AG04450 (cell line): ENCODE measurements at regions not wholly inside any gene's neighbourhood (a gene's known extent, or its start where the extent isn't known, plus 50 kb on each side); places are given as distances from the start of the nearest gene placed in this dataset.

Experiments
- CTCF ChIA-PET: fragments of 300-600, 350-600 bp; formaldehyde crosslinking; extraction: SDS; loops from one replicate; lab custom pipeline; 2022; ENCODE audit warnings: antibody characterized with exemption, inconsistent platforms; lab: Charles Lee
- POLR2A ChIA-PET: fragments of 350-600 bp; formaldehyde crosslinking; extraction: SDS; loops from one replicate; lab custom pipeline; 2021; ENCODE audit warnings: antibody characterized with exemption, inconsistent platforms; lab: Yijun Ruan, JAX
- DNase-seq: peaks from one replicate; pipeline ENCODE4 v3.0.0-alpha.2; 2011; ENCODE audit warnings: low read depth, low spot score
- H3K27ac ChIP-seq: one replicate; pipeline ENCODE4 v1.5.1; 2012; ENCODE audit warnings: low read depth, low read length, control low read depth
- H3K27me3 ChIP-seq: one replicate; pipeline ENCODE4 v1.6.0; 2012; ENCODE audit warnings: low read length; ENCODE audit not compliant: control insufficient read depth, insufficient read depth
- H3K4me3 ChIP-seq: 2 replicates; pipeline ENCODE4 v1.5.1; 2011; ENCODE audit warnings: mild to moderate bottlenecking, low read depth, low read length, control low read depth
- H3K9me3 ChIP-seq: 2 replicates; pipeline ENCODE4 v1.5.1; 2012; ENCODE audit warnings: low read length; ENCODE audit not compliant: control insufficient read depth, insufficient read depth
- TF ChIP-seq, protein P1 (sequence below): IDR thresholded peaks from 2 replicates; pipeline ENCODE4 v1.5.1; 2011; ENCODE audit warnings: low read depth, low read length, control low read depth, inconsistent platforms

DNA sequence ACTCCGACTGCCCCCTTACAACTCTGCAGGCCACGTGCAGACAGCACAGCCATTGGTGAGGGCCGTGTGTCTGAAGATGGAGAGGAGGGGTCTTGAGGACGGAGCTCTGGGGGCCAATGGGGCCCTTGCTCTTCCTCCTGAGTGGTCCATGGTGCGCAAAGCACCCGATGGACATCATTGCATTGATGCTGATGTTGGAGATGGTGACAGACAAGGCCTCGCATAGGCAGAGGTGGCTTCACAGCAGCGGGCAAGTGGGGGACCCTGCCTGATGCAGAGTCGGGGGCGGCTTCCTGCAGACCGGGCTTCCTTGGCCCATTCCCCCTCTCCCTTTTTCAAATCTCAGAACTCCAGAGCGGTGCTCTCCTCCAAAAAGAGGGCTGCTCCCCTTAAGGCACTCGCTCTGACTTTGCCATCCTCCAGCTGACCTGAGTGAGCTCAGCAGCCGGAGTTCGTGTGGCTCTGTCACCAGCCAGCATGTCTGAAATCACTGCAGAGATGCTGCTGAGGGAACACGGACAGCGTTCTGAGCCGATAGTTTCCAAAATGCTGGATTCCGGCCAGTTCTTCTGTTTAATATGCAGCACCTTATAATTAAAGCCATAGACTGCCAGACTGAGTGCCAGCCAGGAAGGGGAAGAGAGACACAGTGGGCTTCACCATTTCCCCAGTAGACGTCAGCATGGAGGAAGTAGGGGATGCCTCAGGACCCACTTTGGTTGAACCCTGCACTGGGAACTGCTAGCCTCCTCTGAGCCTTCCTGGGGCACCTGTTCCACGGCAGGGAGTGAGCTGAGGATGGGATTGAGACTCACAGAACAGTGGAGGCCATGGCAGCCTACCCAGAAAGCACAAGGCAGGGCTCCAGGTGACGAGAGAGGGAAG lies 278.2 kb downstream of the BRD1 start:
- DNase-seq = no peak
- Histone ChIP-seq H3K4me3 (no peak overlapping the region), H3K27me3 (no peaks in the 10 kb centered on the region), H3K27ac (no peak overlapping the region), H3K9me3 (peaks cover 91% of the 10 kb centered on the region)
- POLR2A ChIA-PET = no interaction called here
- TF ChIP-seq, protein P1, sequence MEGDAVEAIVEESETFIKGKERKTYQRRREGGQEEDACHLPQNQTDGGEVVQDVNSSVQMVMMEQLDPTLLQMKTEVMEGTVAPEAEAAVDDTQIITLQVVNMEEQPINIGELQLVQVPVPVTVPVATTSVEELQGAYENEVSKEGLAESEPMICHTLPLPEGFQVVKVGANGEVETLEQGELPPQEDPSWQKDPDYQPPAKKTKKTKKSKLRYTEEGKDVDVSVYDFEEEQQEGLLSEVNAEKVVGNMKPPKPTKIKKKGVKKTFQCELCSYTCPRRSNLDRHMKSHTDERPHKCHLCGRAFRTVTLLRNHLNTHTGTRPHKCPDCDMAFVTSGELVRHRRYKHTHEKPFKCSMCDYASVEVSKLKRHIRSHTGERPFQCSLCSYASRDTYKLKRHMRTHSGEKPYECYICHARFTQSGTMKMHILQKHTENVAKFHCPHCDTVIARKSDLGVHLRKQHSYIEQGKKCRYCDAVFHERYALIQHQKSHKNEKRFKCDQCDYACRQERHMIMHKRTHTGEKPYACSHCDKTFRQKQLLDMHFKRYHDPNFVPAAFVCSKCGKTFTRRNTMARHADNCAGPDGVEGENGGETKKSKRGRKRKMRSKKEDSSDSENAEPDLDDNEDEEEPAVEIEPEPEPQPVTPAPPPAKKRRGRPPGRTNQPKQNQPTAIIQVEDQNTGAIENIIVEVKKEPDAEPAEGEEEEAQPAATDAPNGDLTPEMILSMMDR = no peak
- CTCF ChIA-PET = no interaction called here

DNA sequence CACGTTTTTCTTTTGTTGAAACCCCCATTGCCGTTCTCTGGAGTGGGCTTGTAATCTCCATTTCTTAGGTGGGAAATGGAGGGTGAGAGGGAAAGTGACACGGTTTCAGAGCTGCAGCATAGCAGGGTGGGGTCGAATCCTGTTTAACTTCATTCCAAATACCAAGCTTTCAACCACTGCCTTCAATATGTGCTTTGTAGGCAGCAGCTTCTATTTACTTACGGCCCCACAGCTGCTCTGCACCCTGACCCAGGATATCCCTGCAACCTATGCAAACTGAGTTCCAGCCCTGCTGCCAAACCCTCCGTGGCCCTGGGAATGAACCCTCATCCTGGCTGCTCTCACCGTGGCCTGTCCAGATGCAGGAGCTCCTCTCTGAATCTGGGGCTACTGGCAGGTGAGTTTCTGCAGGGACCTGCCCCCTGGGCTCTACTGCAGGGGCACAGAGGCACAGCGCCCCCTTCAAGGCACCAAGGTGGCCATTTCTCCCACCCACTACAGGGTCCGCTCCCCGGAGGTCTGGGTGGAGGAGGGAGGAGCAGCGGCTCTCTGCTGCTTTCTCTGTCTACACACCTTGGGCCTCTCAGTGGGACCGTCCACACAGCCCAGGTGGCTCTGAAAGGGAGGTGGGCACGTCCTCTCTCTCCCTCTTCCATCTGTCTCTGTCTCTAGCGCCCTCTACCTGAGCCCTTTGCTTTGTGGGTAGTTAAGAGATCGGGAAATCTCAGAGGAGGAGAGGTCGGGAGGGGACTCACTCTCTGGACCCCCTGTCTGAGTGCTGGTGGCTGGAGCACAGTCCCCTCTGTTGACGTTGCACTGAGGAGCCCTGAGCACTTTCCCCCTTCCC lies 279.1 kb downstream of the BRD1 start:
- H3K9me3 ChIP-seq = peaks cover 90% of the 10 kb centered on the region
- ChIA-PET CTCF (no interaction called here), POLR2A (no interaction called here)
- no peak overlapping the region for H3K27ac ChIP-seq
- no peak for DNase-seq
- TF ChIP-seq, protein P1 = no peak
- H3K4me3 ChIP-seq = no peak overlapping the region
- no peaks in the 10 kb centered on the region for H3K27me3 ChIP-seq

DNA sequence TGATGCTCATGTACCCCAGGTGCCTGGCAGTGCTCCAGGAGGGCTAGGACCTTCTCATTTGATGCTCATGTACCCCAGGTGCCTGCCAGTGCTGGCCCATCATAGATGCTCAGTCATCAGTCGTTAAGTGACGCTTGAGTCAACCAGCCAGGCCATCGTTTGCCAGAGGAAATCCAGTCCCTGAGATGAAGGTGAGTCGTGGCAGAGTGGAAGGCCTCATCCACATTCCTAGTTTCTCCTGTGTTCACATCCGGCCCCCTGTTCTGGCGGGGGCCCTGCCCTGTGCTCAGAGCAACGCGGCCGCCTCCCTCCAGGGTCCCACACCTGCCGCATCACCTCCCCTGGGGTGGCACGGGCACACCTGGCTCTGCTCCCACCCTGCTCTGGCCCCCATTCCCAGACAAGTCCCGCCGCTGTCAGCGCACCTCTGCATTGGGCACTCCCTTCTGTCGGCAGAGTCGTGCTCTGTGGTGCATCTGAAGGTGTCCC lies 279.9 kb downstream of the BRD1 start:
- TF ChIP-seq, protein P1 = no peak
- Histone ChIP-seq H3K4me3 (no peak overlapping the region), H3K27ac (no peak overlapping the region), H3K27me3 (no peaks in the 10 kb centered on the region), H3K9me3 (peaks cover 86% of the 10 kb centered on the region)
- DNase-seq = no peak
- POLR2A ChIA-PET = no interaction called here
- CTCF ChIA-PET = no interaction called here

DNA sequence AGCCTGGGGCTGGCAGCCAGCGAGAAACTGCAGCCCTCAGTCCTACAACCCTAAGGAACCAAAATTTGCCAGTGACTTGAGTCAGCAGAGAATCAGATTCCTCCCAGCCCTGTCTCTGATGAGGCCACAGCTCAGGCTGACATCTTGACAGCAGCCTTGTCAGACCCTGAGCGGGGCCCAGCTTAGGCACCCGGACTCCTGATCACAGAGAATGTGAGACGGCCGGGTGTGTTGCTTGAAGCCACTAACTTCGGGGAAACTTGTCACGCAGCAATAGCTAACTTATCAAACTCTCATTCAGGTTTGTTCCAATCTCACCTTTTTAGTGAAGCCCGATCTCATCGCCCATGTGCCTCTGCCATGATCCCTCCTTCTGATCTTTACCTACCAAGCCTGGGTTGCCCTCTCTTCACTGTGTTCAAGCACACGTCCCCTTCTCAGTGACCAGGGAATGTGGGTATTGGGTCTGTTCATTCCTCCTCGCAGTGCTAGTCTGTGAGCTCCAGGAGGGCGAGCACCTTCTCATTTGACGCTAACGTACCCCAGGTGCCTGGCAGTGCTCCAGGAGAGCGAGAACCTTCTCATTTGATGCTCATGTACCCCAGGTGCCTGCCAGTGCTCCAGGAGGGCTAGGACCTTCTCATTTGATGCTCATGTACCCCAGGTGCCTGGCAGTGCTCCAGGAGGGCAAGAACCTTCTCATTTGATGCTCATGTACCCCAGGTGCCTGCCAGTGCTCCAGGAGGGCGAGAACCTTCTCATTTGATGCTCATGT lies 280.7 kb downstream of the BRD1 start:
- ChIA-PET POLR2A (no interaction called here), CTCF (no interaction called here)
- H3K27me3 ChIP-seq = no peaks in the 10 kb centered on the region
- no peak for DNase-seq
- TF ChIP-seq, protein P1 = no peak
- no peak overlapping the region for H3K4me3 ChIP-seq
- H3K9me3 ChIP-seq = peaks cover 80% of the 10 kb centered on the region
- no peak overlapping the region for H3K27ac ChIP-seq
